Ishikawa (cell line): ENCODE measurements at regions not wholly inside any gene's neighbourhood (a gene's known extent, or its start where the extent isn't known, plus 50 kb on each side); places are given as distances from the start of the nearest gene placed in this dataset.

Source experiments
- CREB1 ChIP-seq: IDR thresholded peaks from 2 replicates; pipeline ENCODE4 v1.6.1; 2012; ENCODE audit warnings: low read depth
- EGR1 ChIP-seq: IDR thresholded peaks from 2 replicates; pipeline ENCODE4 v1.6.1; 2012
- EP300 ChIP-seq: IDR thresholded peaks from 2 replicates; pipeline ENCODE4 v1.6.1; 2012; ENCODE audit warnings: borderline replicate concordance
- FOXM1 ChIP-seq: IDR thresholded peaks from 2 replicates; pipeline ENCODE4 v1.6.1; 2012; ENCODE audit warnings: low read depth, borderline replicate concordance
- RAD21 ChIP-seq: IDR thresholded peaks from 2 replicates; pipeline ENCODE4 v1.6.1; 2012; ENCODE audit warnings: low read depth
- TAF1 ChIP-seq: IDR thresholded peaks from 2 replicates; pipeline ENCODE4 v1.6.1; 2012; ENCODE audit warnings: low read depth, mild to moderate bottlenecking
- TCF12 ChIP-seq: IDR thresholded peaks from 2 replicates; pipeline ENCODE4 v1.6.1; 2012; ENCODE audit warnings: low read depth
- TEAD4 ChIP-seq: IDR thresholded peaks from 2 replicates; pipeline ENCODE4 v1.6.1; 2012
- USF1 ChIP-seq: IDR thresholded peaks from 2 replicates; pipeline ENCODE4 v1.6.1; 2012
- YY1 ChIP-seq: IDR thresholded peaks from 2 replicates; pipeline ENCODE4 v1.6.1; 2012; ENCODE audit warnings: low read depth
- ZBTB7A ChIP-seq: IDR thresholded peaks from 2 replicates; pipeline ENCODE4 v1.6.1; 2012; ENCODE audit warnings: low read depth
- TF ChIP-seq, protein P1 (sequence below): IDR thresholded peaks from 2 replicates; pipeline ENCODE4 v1.6.1; 2012; ENCODE audit warnings: low read depth, mild to moderate bottlenecking
- TF ChIP-seq, protein P2 (sequence below): IDR thresholded peaks from 2 replicates; pipeline ENCODE4 v1.6.1; 2012

- no peak for TF ChIP-seq EP300
- TF ChIP-seq TCF12: no peak
- no peak for TF ChIP-seq EGR1
- TF ChIP-seq TAF1: no peak
- no peak for TF ChIP-seq RAD21
- TF ChIP-seq ZBTB7A: no peak
- TF ChIP-seq FOXM1: no peak
- TF ChIP-seq, protein P1, sequence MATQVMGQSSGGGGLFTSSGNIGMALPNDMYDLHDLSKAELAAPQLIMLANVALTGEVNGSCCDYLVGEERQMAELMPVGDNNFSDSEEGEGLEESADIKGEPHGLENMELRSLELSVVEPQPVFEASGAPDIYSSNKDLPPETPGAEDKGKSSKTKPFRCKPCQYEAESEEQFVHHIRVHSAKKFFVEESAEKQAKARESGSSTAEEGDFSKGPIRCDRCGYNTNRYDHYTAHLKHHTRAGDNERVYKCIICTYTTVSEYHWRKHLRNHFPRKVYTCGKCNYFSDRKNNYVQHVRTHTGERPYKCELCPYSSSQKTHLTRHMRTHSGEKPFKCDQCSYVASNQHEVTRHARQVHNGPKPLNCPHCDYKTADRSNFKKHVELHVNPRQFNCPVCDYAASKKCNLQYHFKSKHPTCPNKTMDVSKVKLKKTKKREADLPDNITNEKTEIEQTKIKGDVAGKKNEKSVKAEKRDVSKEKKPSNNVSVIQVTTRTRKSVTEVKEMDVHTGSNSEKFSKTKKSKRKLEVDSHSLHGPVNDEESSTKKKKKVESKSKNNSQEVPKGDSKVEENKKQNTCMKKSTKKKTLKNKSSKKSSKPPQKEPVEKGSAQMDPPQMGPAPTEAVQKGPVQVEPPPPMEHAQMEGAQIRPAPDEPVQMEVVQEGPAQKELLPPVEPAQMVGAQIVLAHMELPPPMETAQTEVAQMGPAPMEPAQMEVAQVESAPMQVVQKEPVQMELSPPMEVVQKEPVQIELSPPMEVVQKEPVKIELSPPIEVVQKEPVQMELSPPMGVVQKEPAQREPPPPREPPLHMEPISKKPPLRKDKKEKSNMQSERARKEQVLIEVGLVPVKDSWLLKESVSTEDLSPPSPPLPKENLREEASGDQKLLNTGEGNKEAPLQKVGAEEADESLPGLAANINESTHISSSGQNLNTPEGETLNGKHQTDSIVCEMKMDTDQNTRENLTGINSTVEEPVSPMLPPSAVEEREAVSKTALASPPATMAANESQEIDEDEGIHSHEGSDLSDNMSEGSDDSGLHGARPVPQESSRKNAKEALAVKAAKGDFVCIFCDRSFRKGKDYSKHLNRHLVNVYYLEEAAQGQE: no peak
- no peak for TF ChIP-seq YY1
- TF ChIP-seq CREB1: no peak
- TF ChIP-seq TEAD4: no peak
- TF ChIP-seq, protein P2, sequence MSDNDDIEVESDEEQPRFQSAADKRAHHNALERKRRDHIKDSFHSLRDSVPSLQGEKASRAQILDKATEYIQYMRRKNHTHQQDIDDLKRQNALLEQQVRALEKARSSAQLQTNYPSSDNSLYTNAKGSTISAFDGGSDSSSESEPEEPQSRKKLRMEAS: no peak
- no peak for TF ChIP-seq USF1
Observed at GRCh38 chr2:128555433-128555832, 236.8 kb upstream of the HS6ST1 start.
